Gastroesophageal sphincter (tissue), 4 donors: ENCODE measurements at regions not wholly inside any gene's neighbourhood (a gene's known extent, or its start where the extent isn't known, plus 50 kb on each side); places are given as distances from the start of the nearest gene placed in this dataset.

Experiments
- ATAC-seq: fragments of 150-250 bp; one replicate; pipeline ENCODE4 v1.9.1; 2016; ENCODE audit warnings: mild to moderate bottlenecking, moderate library complexity
- H3K27ac ChIP-seq, 4 donors: fragments of 200-600 bp; sonication (generic) in 3 of 4; 1 replicate in 3 of 4; 2 replicates in 1 of 4; pipeline ENCODE4 v1.5.1; 2016 to 2019
- H3K27me3 ChIP-seq: fragments of 200-600 bp; sonication (generic); one replicate; pipeline ENCODE4 v1.5.1; 2019
- H3K36me3 ChIP-seq, 2 donors: fragments of 200-600 bp; sonication (generic); one replicate each; pipeline ENCODE4 v1.5.1; 2019; ENCODE audit warnings: control low read depth in 1 of 2
- H3K4me1 ChIP-seq, 3 donors: fragments of 200-600 bp; sonication (generic); 1 replicate in 2 of 3; 2 replicates in 1 of 3; pipeline ENCODE4 v1.5.1; 2016 to 2019; ENCODE audit warnings: control low read depth in 2 of 3
- H3K4me3 ChIP-seq, 2 donors: fragments of 200-600 bp; sonication (generic); one replicate each; pipeline ENCODE4 v1.5.1; 2019; ENCODE audit warnings: mild to moderate bottlenecking in 1 of 2, moderate library complexity in 1 of 2
- H3K9me3 ChIP-seq, 3 donors: fragments of 200-600 bp; sonication (generic); one replicate each; pipeline ENCODE4 v1.5.1; 2017 to 2019; ENCODE audit warnings: control low read depth in 2 of 3
- CTCF ChIP-seq, 4 experiments: fragments of 200-600 bp in 2 of 4; fragments of 450-650 bp in 2 of 4; sonication (generic) in 1 of 4; IDR thresholded peaks; one replicate each; pipeline ENCODE4 v1.5.1; 2017 to 2019; ENCODE audit warnings: antibody characterized with exemption in 4 of 4, mild to moderate bottlenecking in 2 of 4, moderate library complexity in 2 of 4
- EP300 ChIP-seq: sonication (generic); formaldehyde crosslinking; IDR thresholded peaks from one replicate; pipeline ENCODE4 v1.6.1; 2017; ENCODE audit warnings: antibody characterized with exemption, mild to moderate bottlenecking
- POLR2A ChIP-seq, 2 donors: fragments of 450-650 bp; IDR thresholded peaks; one replicate each; pipeline ENCODE4 v1.6.1; 2017; ENCODE audit warnings: antibody characterized with exemption in 2 of 2, mild to moderate bottlenecking in 2 of 2, moderate library complexity in 1 of 2
- POLR2AphosphoS5 ChIP-seq: sonication (generic); formaldehyde crosslinking; IDR thresholded peaks from one replicate; pipeline ENCODE4 v1.6.1; 2017; ENCODE audit warnings: antibody characterized with exemption
- WGBS, 2 donors: methylation state at CpG; one replicate each; pipeline ENCODE4 v1.1.5; 2018; ENCODE audit warnings: low coverage in 1 of 2; 5-methylcytosine and 5-hydroxymethylcytosine counted together

DNA sequence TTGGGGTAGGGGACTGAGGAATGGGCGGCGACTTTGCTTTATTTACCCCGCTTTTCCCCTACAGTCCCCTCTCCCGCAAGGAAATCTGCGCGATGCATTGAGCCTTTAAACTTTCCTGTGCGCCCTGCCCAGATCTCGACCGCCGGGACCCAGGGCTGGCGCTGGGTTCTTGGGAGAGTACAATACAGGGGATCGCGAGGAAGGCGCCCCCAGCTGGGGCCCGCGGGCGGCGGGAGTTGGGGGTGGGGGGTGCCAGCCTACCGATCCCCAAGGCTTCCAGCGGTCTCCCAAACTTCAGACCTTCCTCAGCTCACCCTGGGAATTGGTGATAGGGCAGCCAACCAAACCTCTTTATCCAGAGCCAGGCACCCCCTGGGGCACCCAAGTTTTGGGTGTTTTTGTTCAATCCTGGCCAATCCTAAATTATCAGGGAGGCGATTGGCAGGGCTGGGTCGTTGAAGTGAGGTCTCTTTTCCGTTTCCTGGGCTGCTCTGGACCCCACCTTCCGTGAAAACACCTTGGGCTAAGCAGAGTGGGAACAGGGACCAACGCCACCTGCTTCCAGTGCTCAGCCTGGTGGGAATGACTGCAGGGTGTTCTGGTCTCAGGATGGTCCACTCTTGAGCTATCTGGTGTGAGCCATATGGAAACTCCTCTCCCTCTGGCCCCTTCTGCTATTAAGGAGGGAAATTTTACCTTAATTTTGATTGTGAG is 51.4 kb upstream of the DAB2IP start:
- Histone ChIP-seq H3K36me3 (no peaks in the 10 kb centered on the region), H3K27ac (peak overlapping the region; percentile 45 to 98 (median 92)), H3K4me3 (peak overlapping the region; percentile 61), H3K4me1 (peaks cover 0 to 73% (median 22%) of the 10 kb centered on the region in 3 donors), H3K27me3 (no peaks in the 10 kb centered on the region), H3K9me3 (peaks cover 0 to 16% (median 0%) of the 10 kb centered on the region in 3 donors)
- TF ChIP-seq POLR2A (IDR thresholded peaks at IDR 0.05) (no peak), CTCF (IDR thresholded peaks at IDR 0.05) (no peak), EP300 (no peak), POLR2AphosphoS5 (no peak)
- WGBS, 2 donors, result 13 to 56% methylated on average over 4 to 6 of the region's 25 CpGs
- no peak for ATAC-seq

GRCh38 chr9:121601194-121601593 is 50.2 kb upstream of the DAB2IP start:
- TF ChIP-seq POLR2A (IDR thresholded peaks at IDR 0.05), result no peak
- TF ChIP-seq EP300, result no peak
- no peak for TF ChIP-seq CTCF (IDR thresholded peaks at IDR 0.05)
- TF ChIP-seq POLR2AphosphoS5, result peak; percentile 12
- ATAC-seq, result no peak
- Histone ChIP-seq H3K4me1 (peaks cover 0 to 85% (median 22%) of the 10 kb centered on the region in 3 donors), H3K27ac (no peak overlapping the region), H3K36me3 (no peaks in the 10 kb centered on the region), H3K9me3 (peaks cover 0 to 16% (median 0%) of the 10 kb centered on the region in 3 donors), H3K27me3 (no peaks in the 10 kb centered on the region), H3K4me3 (no peak overlapping the region)
- 66 to 72% methylated on average over 3 of the region's 3 CpGs for WGBS, 2 donors
